GM12873 (cell line): ENCODE measurements at regions not wholly inside any gene's neighbourhood (a gene's known extent, or its start where the extent isn't known, plus 50 kb on each side); places are given as distances from the start of the nearest gene placed in this dataset.
A peak's percentile ranks its signal among the peaks of the same experiment; 100 is the strongest.

Source experiments
- CTCF ChIP-seq: IDR thresholded peaks from 2 replicates; pipeline ENCODE4 v1.5.1; 2012; ENCODE audit warnings: low read depth, mild to moderate bottlenecking, moderate library complexity, low read length, control low read depth; ENCODE audit not compliant: insufficient read depth; ENCODE audit errors: missing control alignments

DNA sequence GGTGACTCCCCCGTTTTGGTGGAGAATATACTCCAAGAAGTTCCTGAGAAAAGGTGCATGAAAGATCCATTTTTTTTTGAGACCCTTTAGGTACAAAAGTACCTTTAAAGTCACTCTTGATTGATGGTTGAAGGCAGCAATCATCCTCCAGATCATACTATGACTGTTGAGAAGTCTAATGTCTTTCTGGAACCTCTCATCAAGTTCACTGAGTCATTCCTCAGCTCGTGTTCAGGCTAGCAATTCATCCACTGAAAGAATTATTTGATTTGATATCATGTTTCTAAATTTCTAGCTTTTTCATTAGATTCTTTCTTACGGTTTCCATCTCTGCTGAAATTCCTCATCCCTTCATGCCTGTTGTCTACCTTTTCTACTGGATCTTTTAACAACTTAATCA, 65.1 kb upstream of the GJB6 start:
- no peak for TF ChIP-seq CTCF

GRCh38 chr13:20295956-20296355, 63.8 kb upstream of the GJB6 start:
- TF ChIP-seq CTCF, result no peak

DNA sequence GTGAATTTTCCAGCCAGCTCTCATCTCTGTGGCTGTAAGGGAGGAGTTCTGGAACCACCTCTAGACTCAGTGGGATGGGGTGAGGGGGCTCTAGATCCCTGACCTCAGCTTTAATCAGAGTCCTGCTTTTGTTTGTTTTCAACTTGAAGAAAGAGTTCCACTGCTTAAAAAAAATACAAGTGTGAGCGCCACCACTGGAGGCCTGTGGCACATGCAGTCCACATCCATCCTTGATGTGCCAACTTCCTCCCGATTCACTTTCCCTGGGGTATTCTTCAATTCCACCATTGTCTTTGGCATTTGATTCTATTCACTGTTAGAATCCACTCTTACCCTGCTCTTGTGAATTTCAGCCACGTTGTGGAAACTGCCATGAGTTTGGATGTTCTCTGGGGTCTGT, 62.4 kb upstream of the GJB6 start:
- peak; percentile 31 for TF ChIP-seq CTCF

DNA sequence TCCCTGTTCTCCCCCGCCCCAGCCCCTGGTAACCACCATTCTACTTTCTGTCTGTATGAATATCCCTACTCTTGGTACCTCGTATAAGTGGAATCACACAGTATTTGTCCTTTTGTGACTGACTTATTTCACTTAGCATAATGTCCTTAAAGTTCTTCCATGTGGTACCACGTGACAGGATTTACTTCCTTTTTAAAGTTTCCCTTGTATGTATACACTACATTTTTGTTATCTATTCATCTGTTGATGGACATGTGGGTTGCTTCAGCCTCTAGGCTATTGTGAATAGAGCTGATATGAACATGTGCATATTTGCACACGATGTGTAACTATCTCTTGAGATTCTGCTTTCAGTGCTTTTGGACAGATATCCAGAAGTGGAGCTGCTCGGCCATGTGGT, 59.6 kb upstream of the GJB6 start:
- no peak for TF ChIP-seq CTCF

- TF ChIP-seq CTCF, result no peak
These were observed 58.9 kb upstream of the GJB6 start for GRCh38 chr13:20291037-20291436.

DNA sequence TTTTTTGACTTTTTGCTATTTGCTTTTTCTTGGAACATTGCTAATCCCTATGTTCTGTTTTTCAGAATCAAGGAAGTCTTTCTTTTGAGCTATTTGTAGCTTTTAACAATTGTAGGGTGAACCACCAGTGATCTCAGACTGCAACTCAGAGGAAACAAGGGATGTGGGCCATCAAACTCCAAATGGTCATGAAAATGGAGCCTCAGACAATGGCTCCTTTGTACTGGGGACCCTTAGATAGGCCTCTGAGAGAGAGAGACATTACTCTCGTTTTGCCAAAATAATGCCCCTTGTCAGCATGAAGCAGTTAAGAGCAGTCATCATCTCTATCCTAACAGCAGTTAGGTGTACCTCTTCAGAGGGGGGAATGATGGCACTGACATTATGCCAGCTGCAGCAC, 56.4 kb upstream of the GJB6 start:
- TF ChIP-seq CTCF, result no peak

GRCh38 chr13:20287976-20288375, 55.9 kb upstream of the GJB6 start:
- no peak for TF ChIP-seq CTCF

DNA sequence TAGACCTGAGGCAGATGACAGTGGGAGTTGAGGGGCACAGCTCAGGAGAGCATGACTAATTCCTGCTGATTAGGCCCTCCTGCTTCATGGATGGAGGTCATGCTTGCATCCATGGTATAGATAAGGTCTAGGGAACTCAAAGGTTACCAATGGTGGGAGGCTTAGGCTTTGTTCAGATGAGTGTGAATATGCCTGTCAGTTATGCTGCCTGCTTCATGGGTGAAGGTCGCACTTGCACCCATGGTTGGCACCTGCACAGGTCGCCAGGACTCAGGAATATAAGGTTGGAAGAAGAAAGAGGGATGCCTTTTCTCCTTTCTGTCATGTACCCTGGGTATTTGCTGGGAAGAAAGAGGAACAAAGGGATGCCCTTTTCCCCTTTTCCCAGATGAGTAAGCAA, 53.4 kb upstream of the GJB6 start:
- no peak for TF ChIP-seq CTCF
